GM12878 (cell line): ENCODE measurements at regions not wholly inside any gene's neighbourhood (a gene's known extent, or its start where the extent isn't known, plus 50 kb on each side); places are given as distances from the start of the nearest gene placed in this dataset.

Source experiments
- ATAC-seq: fragments of 200-7000 bp; cut with Tn5 transposase; 3 replicates; pipeline ENCODE4 v1.9.1; 2020; ENCODE audit warnings: mild to moderate bottlenecking, moderate library complexity
- BruUV-seq: library from RNA; stranded (reverse); fragments of 400-500 nt; replicated peaks from 2 replicates; lab custom pipeline; 2021; lab: Mats Ljungman, UMichigan
- CTCF ChIA-PET: fragments of 300-600 bp; sonication (Branson Sonifier 250); formaldehyde crosslinking; extraction: SDS; loops from one replicate; lab custom pipeline; 2021; ENCODE audit warnings: inconsistent platforms; lab: Yijun Ruan, JAX
- POLR2A ChIA-PET: fragments of 350-600 bp; formaldehyde crosslinking; extraction: SDS; loops from one replicate; lab custom pipeline; 2021; ENCODE audit warnings: inconsistent platforms; lab: Charles Lee
- RAD21 ChIA-PET: fragments of 300-600 bp; sonication (Branson Sonifier 250); formaldehyde crosslinking; loops from one replicate; lab custom pipeline; 2023; ENCODE audit warnings: antibody characterized with exemption; ENCODE audit not compliant: unreplicated experiment; lab: Charles Lee
- SMC1A ChIA-PET: fragments of 300-600 bp; sonication (Branson Sonifier 250); formaldehyde crosslinking; loops from one replicate; lab custom pipeline; 2023; ENCODE audit not compliant: unreplicated experiment, uncharacterized antibody; lab: Charles Lee
- DNase-seq: peaks from one replicate; pipeline ENCODE4 v3.0.0-alpha.2; 2011; ENCODE audit warnings: low read depth, low spot score
- FAIRE-seq: peaks from 3 replicates; lab custom pipeline; 2011; peaks lifted over from hg19 to GRCh38; lab: Jason Lieb, UNC
- H2AFZ ChIP-seq: 2 replicates; pipeline ENCODE4 v1.6.0; 2011; ENCODE audit warnings: low read depth, low read length, control low read depth; ENCODE audit not compliant: control insufficient read depth
- H3K27ac ChIP-seq: 2 replicates; pipeline ENCODE4 v1.5.1; 2011; ENCODE audit warnings: control low read depth; ENCODE audit not compliant: control insufficient read depth, insufficient read depth
- H3K27me3 ChIP-seq, 2 experiments: replicated peaks in 1 of 2; 2 replicates each; pipeline versions ENCODE4 v1.6.0 to v1.6.1; 2011; ENCODE audit warnings: low read length in 1 of 2; ENCODE audit not compliant: control insufficient read depth in 2 of 2, insufficient read depth in 2 of 2
- H3K36me3 ChIP-seq, 2 experiments: 2 replicates each; pipeline ENCODE4 v1.5.1; 2011; ENCODE audit warnings: low read length in 1 of 2; ENCODE audit not compliant: control insufficient read depth in 2 of 2, insufficient read depth in 2 of 2
- H3K4me1 ChIP-seq: 2 replicates; pipeline ENCODE4 v1.6.1; 2011; ENCODE audit warnings: mild to moderate bottlenecking, low read length, moderate library complexity, mixed read lengths; ENCODE audit not compliant: control insufficient read depth, insufficient read depth
- H3K4me2 ChIP-seq: 2 replicates; pipeline ENCODE4 v1.6.0; 2011; ENCODE audit warnings: control low read depth; ENCODE audit not compliant: control insufficient read depth, insufficient read depth
- H3K4me3 ChIP-seq: fragments of 200-600 bp; sonication (generic); 2 replicates; pipeline ENCODE4 v1.5.1; 2016
- H3K79me2 ChIP-seq: 2 replicates; pipeline ENCODE4 v1.6.0; 2011; ENCODE audit warnings: low read length; ENCODE audit not compliant: control insufficient read depth, insufficient read depth
- H3K9ac ChIP-seq: 2 replicates; pipeline ENCODE4 v1.8.0; 2011; ENCODE audit warnings: low read length, control low read depth, mixed read lengths; ENCODE audit not compliant: control insufficient read depth, insufficient read depth
- H3K9me3 ChIP-seq: replicated peaks from 3 replicates; pipeline ENCODE4 v1.5.1; 2011; ENCODE audit warnings: mild to moderate bottlenecking, low read length; ENCODE audit not compliant: control insufficient read depth, insufficient read depth
- H4K20me1 ChIP-seq: 2 replicates; pipeline ENCODE4 v1.6.0; 2011; ENCODE audit not compliant: control insufficient read depth, insufficient read depth
- CHD2 ChIP-seq: IDR thresholded peaks from 2 replicates; pipeline ENCODE4 v1.6.1; 2011; ENCODE audit warnings: low read depth, low read length, improper control_type of control experiment, borderline replicate concordance
- DPF2 ChIP-seq: fragments of 450-650 bp; IDR thresholded peaks from 2 replicates; pipeline ENCODE4 v1.6.1; 2017; ENCODE audit warnings: mild to moderate bottlenecking
- EED ChIP-seq: sonication (generic); IDR thresholded peaks from 2 replicates; pipeline ENCODE4 v1.6.1; 2016; ENCODE audit warnings: antibody characterized with exemption, low read depth
- FOS ChIP-seq: IDR thresholded peaks from 3 replicates; pipeline ENCODE4 v1.6.1; 2011; ENCODE audit warnings: borderline replicate concordance; ENCODE audit not compliant: insufficient read length; ENCODE audit errors: extremely low read depth
- HDGF ChIP-seq: fragments of 450-650 bp; IDR thresholded peaks from 2 replicates; pipeline ENCODE4 v1.6.1; 2016; ENCODE audit warnings: antibody characterized with exemption
- IKZF2 ChIP-seq, 2 experiments: fragments of 450-650 bp; IDR thresholded peaks; 2 replicates each; pipeline ENCODE4 v1.6.1; 2017; ENCODE audit warnings: mild to moderate bottlenecking in 2 of 2, moderate library complexity in 2 of 2
- JUNB ChIP-seq: IDR thresholded peaks from 2 replicates; pipeline ENCODE4 v1.6.1; 2016; ENCODE audit warnings: antibody characterized with exemption, mild to moderate bottlenecking
- LARP7 ChIP-seq: fragments of 450-650 bp; IDR thresholded peaks from 2 replicates; pipeline ENCODE4 v1.6.1; 2017; ENCODE audit warnings: mild to moderate bottlenecking
- MEF2B ChIP-seq: fragments of 450-650 bp; IDR thresholded peaks from 2 replicates; pipeline ENCODE4 v1.6.1; 2018; ENCODE audit warnings: mild to moderate bottlenecking, moderate library complexity; ENCODE audit not compliant: partially characterized antibody, poor library complexity, severe bottlenecking
- MTA2 ChIP-seq: fragments of 450-650 bp; IDR thresholded peaks from 2 replicates; pipeline ENCODE4 v1.6.1; 2016; ENCODE audit warnings: low read depth, mild to moderate bottlenecking, moderate library complexity
- NFIC ChIP-seq: IDR thresholded peaks from 2 replicates; pipeline ENCODE4 v1.6.1; 2012; ENCODE audit warnings: low read depth, mild to moderate bottlenecking, inconsistent platforms, low read length, moderate library complexity
- NKRF ChIP-seq: fragments of 450-650 bp; conservative IDR thresholded peaks from 2 replicates; pipeline ENCODE4 v1.6.1; 2017; ENCODE audit warnings: mild to moderate bottlenecking, moderate library complexity
- NR2C2 ChIP-seq: IDR thresholded peaks from 2 replicates; pipeline ENCODE4 v1.6.1; 2011; ENCODE audit warnings: borderline replicate concordance, low read depth; ENCODE audit not compliant: control insufficient read depth, insufficient read length
- NR2F1 ChIP-seq: fragments of 450-650 bp; conservative IDR thresholded peaks from 2 replicates; pipeline ENCODE4 v1.6.1; 2017; ENCODE audit warnings: mild to moderate bottlenecking
- SIX5 ChIP-seq: IDR thresholded peaks from 2 replicates; pipeline ENCODE4 v1.6.1; 2011; ENCODE audit warnings: mild to moderate bottlenecking, low read depth, low read length, moderate library complexity; ENCODE audit not compliant: severe bottlenecking
- SMAD5 ChIP-seq: IDR thresholded peaks from 2 replicates; pipeline ENCODE4 v1.6.1; 2016; ENCODE audit warnings: antibody characterized with exemption, low read depth
- SRF ChIP-seq, 2 experiments: IDR thresholded peaks; 2 replicates each; pipeline ENCODE4 v1.6.1; 2011; ENCODE audit warnings: low read depth in 2 of 2, low read length in 2 of 2, mild to moderate bottlenecking in 1 of 2, moderate library complexity in 1 of 2
- WRNIP1 ChIP-seq: IDR thresholded peaks from 2 replicates; pipeline ENCODE4 v1.6.1; 2011; ENCODE audit warnings: low read depth, low read length, improper control_type of control experiment, borderline replicate concordance
- YY1 ChIP-seq: IDR thresholded peaks from 2 replicates; pipeline ENCODE4 v1.6.1; 2011; ENCODE audit warnings: low read depth, mild to moderate bottlenecking, low read length
- ZNF207 ChIP-seq: fragments of 450-650 bp; IDR thresholded peaks from 2 replicates; pipeline ENCODE4 v1.6.1; 2014; ENCODE audit warnings: antibody characterized with exemption, mild to moderate bottlenecking, borderline replicate concordance
- WGBS: methylation state at CpG from one replicate; pipeline ENCODE4 v1.1.6; 2016; ENCODE audit warnings: low lambda C conversion rate; ENCODE audit not compliant: insufficient replicate concordance, insufficient coverage; ENCODE audit errors: missing lambda C conversion rate; 5-methylcytosine and 5-hydroxymethylcytosine counted together
- in situ Hi-C: fragments of 300-500 bp; cut with MboI; formaldehyde crosslinking; loops from 9 replicates; pipeline ENCODE4 v1.14.3; 2018; ENCODE audit warnings: mixed read lengths
- intact Hi-C: fragments of 100-400 bp; cut with micrococcal nuclease; formaldehyde crosslinking; loops from one replicate; pipeline ENCODE4 v1.14.2; 2022; ENCODE audit not compliant: unreplicated experiment
- TF ChIP-seq, protein P1 (sequence below): IDR thresholded peaks from 2 replicates; pipeline ENCODE4 v1.6.1; 2011; ENCODE audit warnings: low read depth, low read length, improper control_type of control experiment, borderline replicate concordance
- TF ChIP-seq, protein P2 (sequence below): IDR thresholded peaks from 2 replicates; pipeline ENCODE4 v1.6.1; 2011; ENCODE audit warnings: mild to moderate bottlenecking, low read depth, low read length, moderate library complexity; ENCODE audit not compliant: insufficient replicate concordance

- TF ChIP-seq, protein P1, sequence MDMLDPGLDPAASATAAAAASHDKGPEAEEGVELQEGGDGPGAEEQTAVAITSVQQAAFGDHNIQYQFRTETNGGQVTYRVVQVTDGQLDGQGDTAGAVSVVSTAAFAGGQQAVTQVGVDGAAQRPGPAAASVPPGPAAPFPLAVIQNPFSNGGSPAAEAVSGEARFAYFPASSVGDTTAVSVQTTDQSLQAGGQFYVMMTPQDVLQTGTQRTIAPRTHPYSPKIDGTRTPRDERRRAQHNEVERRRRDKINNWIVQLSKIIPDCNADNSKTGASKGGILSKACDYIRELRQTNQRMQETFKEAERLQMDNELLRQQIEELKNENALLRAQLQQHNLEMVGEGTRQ = no peak
- TF ChIP-seq NR2C2 (no peak), EED (no peak), LARP7 (no peak), NKRF (no peak), JUNB (no peak)
These were observed 130.8 kb upstream of the PPP1R26 start (continued) for GRCh38 chr9:135348788-135349150.

- no peak for DNase-seq
- WGBS = 28% methylated on average over 22 of the region's 22 CpGs
- RAD21 ChIA-PET = no interaction called here
- no peak for TF ChIP-seq IKZF2 (IDR thresholded peaks at IDR 0.05)
- no peak for TF ChIP-seq NR2F1
- no peak for TF ChIP-seq SMAD5
- TF ChIP-seq CHD2 = no peak
- no peak for TF ChIP-seq NFIC
- no peak for TF ChIP-seq ZNF207
- TF ChIP-seq, protein P2, sequence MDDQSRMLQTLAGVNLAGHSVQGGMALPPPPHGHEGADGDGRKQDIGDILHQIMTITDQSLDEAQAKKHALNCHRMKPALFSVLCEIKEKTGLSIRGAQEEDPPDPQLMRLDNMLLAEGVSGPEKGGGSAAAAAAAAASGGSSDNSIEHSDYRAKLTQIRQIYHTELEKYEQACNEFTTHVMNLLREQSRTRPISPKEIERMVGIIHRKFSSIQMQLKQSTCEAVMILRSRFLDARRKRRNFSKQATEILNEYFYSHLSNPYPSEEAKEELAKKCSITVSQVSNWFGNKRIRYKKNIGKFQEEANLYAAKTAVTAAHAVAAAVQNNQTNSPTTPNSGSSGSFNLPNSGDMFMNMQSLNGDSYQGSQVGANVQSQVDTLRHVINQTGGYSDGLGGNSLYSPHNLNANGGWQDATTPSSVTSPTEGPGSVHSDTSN = no peak
- no peak for TF ChIP-seq DPF2
- TF ChIP-seq MTA2 = no peak
- TF ChIP-seq HDGF = no peak
- TF ChIP-seq WRNIP1 = no peak
- no peak for TF ChIP-seq SRF (IDR thresholded peaks at IDR 0.05; ENCODE audit: low read depth in 2 of 2, low read length in 2 of 2)
- TF ChIP-seq MEF2B = no peak
- TF ChIP-seq SIX5 = no peak
- no peak for TF ChIP-seq FOS
- TF ChIP-seq YY1 = no peak
These were observed 130.2 kb upstream of the PPP1R26 start for GRCh38 chr9:135349212-135350002.

More at GRCh38 chr9:135349212-135350002, 130.2 kb upstream of the PPP1R26 start:
- CTCF ChIA-PET = no interaction called here
- ATAC-seq (no peak), FAIRE-seq (no peak)
- no peak overlapping the region for H3K4me3 ChIP-seq
- H3K27ac ChIP-seq = no peak overlapping the region
- SMC1A ChIA-PET = no interaction called here
- H3K79me2 ChIP-seq = no peaks in the 10 kb centered on the region
- H2AFZ ChIP-seq = no peak overlapping the region
- peaks cover 0 to 3% of the 10 kb centered on the region in 2 experiments; a peak in 2 of 4 replicates for H3K27me3 ChIP-seq
- no peaks in the 10 kb centered on the region for H3K4me1 ChIP-seq
- in situ Hi-C loops (loop anchor here (5.0 to 10.0 kb wide), 2 partner anchors 262 to 655 kb away; partner anchors contain the start of gene OLFM1), intact Hi-C loops (no loop called here)
- H3K4me2 ChIP-seq = no peak overlapping the region
- no peaks in the 10 kb centered on the region for H4K20me1 ChIP-seq
- H3K9ac ChIP-seq = no peak overlapping the region
- POLR2A ChIA-PET = no interaction called here
- no peaks in the 10 kb centered on the region for H3K36me3 ChIP-seq
- no peaks in the 10 kb centered on the region for H3K9me3 ChIP-seq
- BruUV-seq = no TSS peak
